GM23338 (cell line): ENCODE measurements at regions not wholly inside any gene's neighbourhood (a gene's known extent, or its start where the extent isn't known, plus 50 kb on each side); places are given as distances from the start of the nearest gene placed in this dataset.

Experiments
- ATAC-seq: fragments of 200-7000 bp; cut with Tn5 transposase; 3 replicates; pipeline ENCODE4 v1.9.1; 2020
- DNase-seq: peaks from one replicate; pipeline ENCODE4 v3.0.0-alpha.2; 2015; ENCODE audit warnings: low spot score
- H2AFZ ChIP-seq: fragments of 200-600 bp; sonication (generic); 2 replicates; pipeline ENCODE4 v1.8.0; 2016; ENCODE audit warnings: antibody characterized with exemption, mild to moderate bottlenecking, moderate library complexity
- H3F3A ChIP-seq: fragments of 200-600 bp; sonication (generic); replicated peaks from 2 replicates; pipeline ENCODE4 v1.8.0; 2017; ENCODE audit warnings: antibody characterized with exemption, mixed run types, low read depth
- H3K27ac ChIP-seq: fragments of 200-600 bp; sonication (generic); 2 replicates; pipeline ENCODE4 v1.6.1; 2016; ENCODE audit warnings: low read depth
- H3K27me3 ChIP-seq: fragments of 200-600 bp; sonication (generic); 2 replicates; pipeline ENCODE4 v1.8.0; 2016; ENCODE audit warnings: mild to moderate bottlenecking, mixed run types, moderate library complexity; ENCODE audit not compliant: insufficient read depth
- H3K36me3 ChIP-seq: fragments of 200-600 bp; sonication (generic); 2 replicates; pipeline ENCODE4 v1.8.0; 2016; ENCODE audit warnings: mild to moderate bottlenecking; ENCODE audit not compliant: insufficient read depth
- H3K4me1 ChIP-seq: fragments of 200-600 bp; sonication (generic); 2 replicates; pipeline ENCODE4 v1.8.0; 2016; ENCODE audit warnings: mild to moderate bottlenecking, moderate library complexity; ENCODE audit not compliant: insufficient read depth
- H3K4me2 ChIP-seq: fragments of 200-600 bp; sonication (generic); 2 replicates; pipeline ENCODE4 v1.7.1; 2017; ENCODE audit warnings: mixed run types
- H3K4me3 ChIP-seq: fragments of 200-600 bp; sonication (generic); 2 replicates; pipeline ENCODE4 v1.6.1; 2016; ENCODE audit warnings: mixed run types
- H3K79me2 ChIP-seq: fragments of 200-600 bp; sonication (generic); replicated peaks from 2 replicates; pipeline ENCODE4 v1.8.0; 2017; ENCODE audit warnings: mild to moderate bottlenecking; ENCODE audit not compliant: insufficient read depth
- H3K9me2 ChIP-seq: fragments of 200-600 bp; sonication (generic); 2 replicates; pipeline ENCODE4 v1.8.0; 2017; ENCODE audit not compliant: insufficient read depth
- H4K20me1 ChIP-seq: fragments of 200-600 bp; sonication (generic); replicated peaks from 2 replicates; pipeline ENCODE4 v1.8.0; 2017; ENCODE audit warnings: mild to moderate bottlenecking; ENCODE audit not compliant: insufficient read depth
- H3K27ac Mint-ChIP-seq: 2 replicates; pipeline ENCODE4 v1.8.0; 2020; ENCODE audit warnings: inconsistent platforms, mild to moderate bottlenecking, moderate library complexity, mixed read lengths
- H3K27me3 Mint-ChIP-seq: 3 replicates; pipeline ENCODE4 v1.8.0; 2022; ENCODE audit warnings: low read depth, mild to moderate bottlenecking, moderate library complexity, mixed read lengths, inconsistent platforms; ENCODE audit not compliant: insufficient read depth, poor library complexity
- H3K36me3 Mint-ChIP-seq: 3 replicates; pipeline ENCODE4 v1.8.0; 2021; ENCODE audit warnings: low read depth, mild to moderate bottlenecking, inconsistent platforms, moderate library complexity, mixed read lengths
- H3K4me1 Mint-ChIP-seq: 3 replicates; pipeline ENCODE4 v1.8.0; 2020; ENCODE audit warnings: mild to moderate bottlenecking, inconsistent platforms, mixed read lengths
- H3K4me3 Mint-ChIP-seq: 3 replicates; pipeline ENCODE4 v1.8.0; 2021; ENCODE audit warnings: moderate library complexity, mild to moderate bottlenecking, inconsistent platforms, mixed read lengths
- H3K9me3 Mint-ChIP-seq: 3 replicates; pipeline ENCODE4 v1.8.0; 2020; ENCODE audit warnings: moderate library complexity, mild to moderate bottlenecking, inconsistent platforms, mixed read lengths
- CREB1 ChIP-seq: fragments of 250-450 bp; sonication (Bioruptor Pico); IDR thresholded peaks from 2 replicates; pipeline ENCODE4 v1.5.0; 2020; ENCODE audit warnings: low read depth, mild to moderate bottlenecking, moderate library complexity
- ETS1 ChIP-seq: IDR thresholded peaks from 2 replicates; pipeline ENCODE4 v1.6.1; 2016; ENCODE audit warnings: antibody characterized with exemption
- EZH2 ChIP-seq: fragments of 200-600 bp; sonication (generic); IDR thresholded peaks from one replicate; pipeline ENCODE4 v1.8.0; 2017; ENCODE audit warnings: antibody characterized with exemption, mild to moderate bottlenecking, low read depth; ENCODE audit not compliant: unreplicated experiment
- EZH2phosphoT487 ChIP-seq: fragments of 200-600 bp; sonication (generic); IDR thresholded peaks from one replicate; pipeline ENCODE4 v1.8.1; 2018; ENCODE audit warnings: antibody characterized with exemption; ENCODE audit not compliant: unreplicated experiment
- JUNB ChIP-seq: IDR thresholded peaks from one replicate; pipeline ENCODE4 v1.6.1; 2016; ENCODE audit warnings: antibody characterized with exemption; ENCODE audit not compliant: unreplicated experiment
- NANOG ChIP-seq: IDR thresholded peaks from 2 replicates; pipeline ENCODE4 v1.6.1; 2016; ENCODE audit warnings: antibody characterized with exemption, borderline replicate concordance
- POLR2AphosphoS5 ChIP-seq: IDR thresholded peaks from 2 replicates; pipeline ENCODE4 v1.6.1; 2016; ENCODE audit warnings: antibody characterized with exemption, low read depth
- STAT1 ChIP-seq: IDR thresholded peaks from one replicate; pipeline ENCODE4 v1.6.1; 2016; ENCODE audit warnings: antibody characterized with exemption; ENCODE audit not compliant: unreplicated experiment
- ZNF114 ChIP-seq: fragments of 250-450 bp; sonication (Bioruptor Pico); IDR thresholded peaks from 2 replicates; pipeline ENCODE4 v1.5.0; 2020; ENCODE audit warnings: mild to moderate bottlenecking, moderate library complexity
- ZNF331 ChIP-seq: fragments of 250-450 bp; sonication (Bioruptor Pico); IDR thresholded peaks from 2 replicates; pipeline ENCODE4 v1.5.0; 2020; ENCODE audit warnings: low read depth, mild to moderate bottlenecking, moderate library complexity
- ZNF462 ChIP-seq: fragments of 250-450 bp; sonication (Bioruptor Pico); IDR thresholded peaks from 2 replicates; pipeline ENCODE4 v1.5.0; 2020; ENCODE audit warnings: mild to moderate bottlenecking, moderate library complexity
- TF ChIP-seq, protein P1 (sequence below): IDR thresholded peaks from one replicate; pipeline ENCODE4 v1.6.1; 2018; ENCODE audit warnings: antibody characterized with exemption; ENCODE audit not compliant: unreplicated experiment
- TF ChIP-seq, protein P2 (sequence below), 2 experiments: fragments of 200-600 bp in 1 of 2; sonication (generic) in 1 of 2; conservative IDR thresholded peaks; 2 replicates each; pipeline versions ENCODE4 v1.5.1 to v1.6.1; 2016 to 2017; ENCODE audit warnings: antibody characterized with exemption in 2 of 2, low read depth in 2 of 2, mild to moderate bottlenecking in 2 of 2, moderate library complexity in 1 of 2

GRCh38 chr12:45504316-45505010 lies 225.0 kb upstream of the ARID2 start:
- no peak overlapping the region for H2AFZ ChIP-seq
- no peaks in the 10 kb centered on the region for H3K79me2 ChIP-seq
- no peaks in the 10 kb centered on the region; the same call in 1 of the 2 replicates for H3K9me2 ChIP-seq
- no peak overlapping the region for H3K4me2 ChIP-seq
- no peaks in the 10 kb centered on the region for H4K20me1 ChIP-seq
- H3K9me3 Mint-ChIP-seq, result peaks cover 6% of the 10 kb centered on the region; the same call in 2 of the 3 replicates
- H3K4me1 ChIP-seq, result no peaks in the 10 kb centered on the region
- H3F3A ChIP-seq, result no peaks in the 10 kb centered on the region
- no peaks in the 10 kb centered on the region for H3K36me3 Mint-ChIP-seq
- ATAC-seq, result no peak
- H3K36me3 ChIP-seq, result no peaks in the 10 kb centered on the region
- H3K27me3 ChIP-seq, result no peaks in the 10 kb centered on the region
- H3K27me3 Mint-ChIP-seq, result no peaks in the 10 kb centered on the region
- TF ChIP-seq, protein P1, sequence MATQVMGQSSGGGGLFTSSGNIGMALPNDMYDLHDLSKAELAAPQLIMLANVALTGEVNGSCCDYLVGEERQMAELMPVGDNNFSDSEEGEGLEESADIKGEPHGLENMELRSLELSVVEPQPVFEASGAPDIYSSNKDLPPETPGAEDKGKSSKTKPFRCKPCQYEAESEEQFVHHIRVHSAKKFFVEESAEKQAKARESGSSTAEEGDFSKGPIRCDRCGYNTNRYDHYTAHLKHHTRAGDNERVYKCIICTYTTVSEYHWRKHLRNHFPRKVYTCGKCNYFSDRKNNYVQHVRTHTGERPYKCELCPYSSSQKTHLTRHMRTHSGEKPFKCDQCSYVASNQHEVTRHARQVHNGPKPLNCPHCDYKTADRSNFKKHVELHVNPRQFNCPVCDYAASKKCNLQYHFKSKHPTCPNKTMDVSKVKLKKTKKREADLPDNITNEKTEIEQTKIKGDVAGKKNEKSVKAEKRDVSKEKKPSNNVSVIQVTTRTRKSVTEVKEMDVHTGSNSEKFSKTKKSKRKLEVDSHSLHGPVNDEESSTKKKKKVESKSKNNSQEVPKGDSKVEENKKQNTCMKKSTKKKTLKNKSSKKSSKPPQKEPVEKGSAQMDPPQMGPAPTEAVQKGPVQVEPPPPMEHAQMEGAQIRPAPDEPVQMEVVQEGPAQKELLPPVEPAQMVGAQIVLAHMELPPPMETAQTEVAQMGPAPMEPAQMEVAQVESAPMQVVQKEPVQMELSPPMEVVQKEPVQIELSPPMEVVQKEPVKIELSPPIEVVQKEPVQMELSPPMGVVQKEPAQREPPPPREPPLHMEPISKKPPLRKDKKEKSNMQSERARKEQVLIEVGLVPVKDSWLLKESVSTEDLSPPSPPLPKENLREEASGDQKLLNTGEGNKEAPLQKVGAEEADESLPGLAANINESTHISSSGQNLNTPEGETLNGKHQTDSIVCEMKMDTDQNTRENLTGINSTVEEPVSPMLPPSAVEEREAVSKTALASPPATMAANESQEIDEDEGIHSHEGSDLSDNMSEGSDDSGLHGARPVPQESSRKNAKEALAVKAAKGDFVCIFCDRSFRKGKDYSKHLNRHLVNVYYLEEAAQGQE, result no peak
- TF ChIP-seq ZNF114 (CRISPR knock-in tag), result no peak
- no peak for TF ChIP-seq ETS1
- no peak for TF ChIP-seq CREB1
- TF ChIP-seq EZH2phosphoT487, result no peak
- TF ChIP-seq ZNF331, result no peak
- no peak for TF ChIP-seq EZH2
- TF ChIP-seq JUNB, result no peak
- TF ChIP-seq NANOG, result no peak
- TF ChIP-seq STAT1, result no peak
- TF ChIP-seq, protein P2, sequence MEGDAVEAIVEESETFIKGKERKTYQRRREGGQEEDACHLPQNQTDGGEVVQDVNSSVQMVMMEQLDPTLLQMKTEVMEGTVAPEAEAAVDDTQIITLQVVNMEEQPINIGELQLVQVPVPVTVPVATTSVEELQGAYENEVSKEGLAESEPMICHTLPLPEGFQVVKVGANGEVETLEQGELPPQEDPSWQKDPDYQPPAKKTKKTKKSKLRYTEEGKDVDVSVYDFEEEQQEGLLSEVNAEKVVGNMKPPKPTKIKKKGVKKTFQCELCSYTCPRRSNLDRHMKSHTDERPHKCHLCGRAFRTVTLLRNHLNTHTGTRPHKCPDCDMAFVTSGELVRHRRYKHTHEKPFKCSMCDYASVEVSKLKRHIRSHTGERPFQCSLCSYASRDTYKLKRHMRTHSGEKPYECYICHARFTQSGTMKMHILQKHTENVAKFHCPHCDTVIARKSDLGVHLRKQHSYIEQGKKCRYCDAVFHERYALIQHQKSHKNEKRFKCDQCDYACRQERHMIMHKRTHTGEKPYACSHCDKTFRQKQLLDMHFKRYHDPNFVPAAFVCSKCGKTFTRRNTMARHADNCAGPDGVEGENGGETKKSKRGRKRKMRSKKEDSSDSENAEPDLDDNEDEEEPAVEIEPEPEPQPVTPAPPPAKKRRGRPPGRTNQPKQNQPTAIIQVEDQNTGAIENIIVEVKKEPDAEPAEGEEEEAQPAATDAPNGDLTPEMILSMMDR (conservative IDR thresholded peaks at IDR 0.05; ENCODE audit: low read depth in 2 of 2), result no peak
- no peak for TF ChIP-seq POLR2AphosphoS5
- no peak for TF ChIP-seq ZNF462
- H3K4me1 Mint-ChIP-seq, result no peaks in the 10 kb centered on the region
- no peak for DNase-seq
- no peak overlapping the region for H3K27ac ChIP-seq
- H3K4me3 ChIP-seq, result no peak overlapping the region
- no peak overlapping the region for H3K4me3 Mint-ChIP-seq
- no peak overlapping the region for H3K27ac Mint-ChIP-seq
